ENCODE measurements at regions not wholly inside any gene's neighbourhood (a gene's known extent, or its start where the extent isn't known, plus 50 kb on each side); places are given as distances from the start of the nearest gene placed in this dataset.

GRCh38 chr18:35871337-35871736 is 101.1 kb upstream of the RMP24 start:
- Histone ChIP-seq H3K9me1 (replicated peaks; ENCODE audit: control insufficient read depth, extremely low read depth, insufficient read depth, low read length) (no peaks in the 10 kb centered on the region), H3K79me2 (ENCODE audit: control insufficient read depth, insufficient read depth, low read length) (no peaks in the 10 kb centered on the region), H3K4me2 (ENCODE audit: insufficient read depth, low read length) (no peak overlapping the region), H3K9ac (replicated peaks; ENCODE audit: extremely low read depth, insufficient read depth, low read length) (no peak overlapping the region), H2AFZ (ENCODE audit: low read depth, low read length) (no peak overlapping the region), H4K20me1 (replicated peaks; ENCODE audit: control insufficient read depth, extremely low read depth, insufficient read depth, low read length) (no peaks in the 10 kb centered on the region), H3K36me3 (ENCODE audit: control insufficient read depth in 2 of 2, extremely low read depth in 1 of 2, insufficient read depth in 2 of 2, low read length in 2 of 2) (no peaks in the 10 kb centered on the region), H3K4me3 (replicated peaks in 1 of 3; ENCODE audit: insufficient read depth in 1 of 3, low read depth in 1 of 3, low read length in 3 of 3) (no peak overlapping the region), H3K4me1 (ENCODE audit: control insufficient read depth, extremely low read depth, insufficient read depth, low read length) (no peaks in the 10 kb centered on the region), H3K27ac (ENCODE audit: insufficient read depth, low read depth, low read length) (no peak overlapping the region), H3K27me3 (ENCODE audit: control insufficient read depth in 2 of 2, insufficient read depth in 2 of 2, low read length in 2 of 2) (peaks cover 0 to 6% of the 10 kb centered on the region in 2 experiments), H3K9me3 (replicated peaks; ENCODE audit: control insufficient read depth, insufficient read depth, low read length) (no peaks in the 10 kb centered on the region)
- dilution Hi-C loops (cut with MboI; ENCODE audit: extremely low pct_ligation_motif_present, low sequenced_read_pairs) (no loop called here), intact Hi-C loops (cut with micrococcal nuclease) (no loop called here)
- no peak for FAIRE-seq
- POLR2A ChIA-PET, result interaction anchor here (0.5 kb wide), 1 partner anchor 28 kb away, joined by 3 read pairs; no protein-coding TSS in a partner anchor
- BruUV-seq (replicated peaks), result no TSS peak
- TF ChIP-seq FOS (IDR thresholded peaks at IDR 0.05; ENCODE audit: borderline replicate concordance, insufficient read depth, low read length) (no peak), EZH2 (IDR thresholded peaks at IDR 0.05; ENCODE audit: borderline replicate concordance, low read depth, low read length, severe bottlenecking) (no peak), POLR2AphosphoS5 (IDR thresholded peaks at IDR 0.05; ENCODE audit: insufficient read depth, low read depth, low read length) (no peak), GATA2 (IDR thresholded peaks at IDR 0.05; ENCODE audit: insufficient read depth, insufficient read length, low read depth, low read length) (no peak), JUN (IDR thresholded peaks at IDR 0.05; ENCODE audit: borderline replicate concordance, insufficient read depth, insufficient read length, low read depth) (no peak), MYC (IDR thresholded peaks at IDR 0.05; ENCODE audit: low read depth, low read length) (no peak)
- TF ChIP-seq, protein P1, sequence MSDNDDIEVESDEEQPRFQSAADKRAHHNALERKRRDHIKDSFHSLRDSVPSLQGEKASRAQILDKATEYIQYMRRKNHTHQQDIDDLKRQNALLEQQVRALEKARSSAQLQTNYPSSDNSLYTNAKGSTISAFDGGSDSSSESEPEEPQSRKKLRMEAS (IDR thresholded peaks at IDR 0.05; ENCODE audit: insufficient read depth, insufficient read length), result no peak
- TF ChIP-seq, protein P2, sequence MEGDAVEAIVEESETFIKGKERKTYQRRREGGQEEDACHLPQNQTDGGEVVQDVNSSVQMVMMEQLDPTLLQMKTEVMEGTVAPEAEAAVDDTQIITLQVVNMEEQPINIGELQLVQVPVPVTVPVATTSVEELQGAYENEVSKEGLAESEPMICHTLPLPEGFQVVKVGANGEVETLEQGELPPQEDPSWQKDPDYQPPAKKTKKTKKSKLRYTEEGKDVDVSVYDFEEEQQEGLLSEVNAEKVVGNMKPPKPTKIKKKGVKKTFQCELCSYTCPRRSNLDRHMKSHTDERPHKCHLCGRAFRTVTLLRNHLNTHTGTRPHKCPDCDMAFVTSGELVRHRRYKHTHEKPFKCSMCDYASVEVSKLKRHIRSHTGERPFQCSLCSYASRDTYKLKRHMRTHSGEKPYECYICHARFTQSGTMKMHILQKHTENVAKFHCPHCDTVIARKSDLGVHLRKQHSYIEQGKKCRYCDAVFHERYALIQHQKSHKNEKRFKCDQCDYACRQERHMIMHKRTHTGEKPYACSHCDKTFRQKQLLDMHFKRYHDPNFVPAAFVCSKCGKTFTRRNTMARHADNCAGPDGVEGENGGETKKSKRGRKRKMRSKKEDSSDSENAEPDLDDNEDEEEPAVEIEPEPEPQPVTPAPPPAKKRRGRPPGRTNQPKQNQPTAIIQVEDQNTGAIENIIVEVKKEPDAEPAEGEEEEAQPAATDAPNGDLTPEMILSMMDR (IDR thresholded peaks at IDR 0.05; ENCODE audit: extremely low read depth in 1 of 2, insufficient read depth in 1 of 2, low read depth in 1 of 2, low read length in 2 of 2), result no peak
- CTCF ChIA-PET, result interaction anchor here (1.1 kb wide), 1 partner anchor 46 kb away, joined by 4 read pairs; no protein-coding TSS in a partner anchor
- DNase-seq (ENCODE audit: low read depth, low spot score), result no peak

Data from endothelial cell of umbilical vein (primary cell).